Activated CD4-positive, alpha-beta T cell treated with anti-CD3 and anti-CD28 coated beads, Interleukin-2, amount 50 U/mL, for 48 hours (primary cell): ENCODE measurements at regions not wholly inside any gene's neighbourhood (a gene's known extent, or its start where the extent isn't known, plus 50 kb on each side); places are given as distances from the start of the nearest gene placed in this dataset.
A peak's percentile ranks its signal among the peaks of the same experiment; 100 is the strongest.
"Not testable (repeated sequence)": the region's sequence is repeated elsewhere in the genome, so short reads cannot be mapped to it uniquely, and the experiment has no call there.

Experiments used
- DNase-seq, 2 experiments: peaks; one replicate each; pipeline ENCODE4 v3.0.0-alpha.2; 2020

DNA sequence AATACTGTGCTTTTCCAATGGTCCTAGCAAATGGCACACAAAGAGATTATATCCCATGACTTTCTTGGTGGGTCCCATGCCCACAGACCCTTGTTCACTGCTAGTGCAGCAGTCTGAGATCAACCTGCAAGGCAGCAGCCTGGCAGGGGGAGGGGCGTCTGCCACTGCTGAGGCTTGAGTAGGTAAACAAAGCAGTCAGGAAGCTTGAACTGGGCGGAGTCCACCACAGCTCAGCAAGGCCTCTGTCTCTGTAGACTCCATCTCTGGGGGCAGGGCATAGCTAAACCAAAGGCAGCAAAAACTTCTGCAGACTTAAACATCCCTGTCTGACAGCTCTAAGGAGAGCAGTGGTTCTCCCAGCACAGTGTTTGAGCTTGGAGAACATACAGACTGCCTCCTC is 82.9 kb downstream of the ZNF737 start:
- DNase-seq = no peak

DNA sequence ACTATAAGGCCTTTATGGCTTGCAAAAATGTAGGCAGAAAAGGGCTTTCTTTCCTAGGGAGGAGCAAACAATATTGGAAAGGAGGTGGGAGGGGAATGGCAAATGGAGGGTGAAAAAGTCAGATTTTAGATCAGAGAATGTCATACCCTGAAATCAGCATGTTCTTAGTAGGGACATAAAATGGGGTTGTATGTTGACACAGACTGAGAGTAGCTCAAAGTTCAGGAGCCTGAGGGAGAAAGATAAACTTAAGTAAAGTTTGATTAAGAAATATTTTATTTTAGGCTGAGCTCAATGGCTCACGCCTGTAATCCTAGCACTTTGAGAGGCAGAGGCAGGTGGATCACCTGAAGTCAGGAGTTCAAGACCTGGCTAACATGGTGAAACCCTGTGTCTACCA is 83.8 kb downstream of the ZNF737 start:
- no peak for DNase-seq

DNA sequence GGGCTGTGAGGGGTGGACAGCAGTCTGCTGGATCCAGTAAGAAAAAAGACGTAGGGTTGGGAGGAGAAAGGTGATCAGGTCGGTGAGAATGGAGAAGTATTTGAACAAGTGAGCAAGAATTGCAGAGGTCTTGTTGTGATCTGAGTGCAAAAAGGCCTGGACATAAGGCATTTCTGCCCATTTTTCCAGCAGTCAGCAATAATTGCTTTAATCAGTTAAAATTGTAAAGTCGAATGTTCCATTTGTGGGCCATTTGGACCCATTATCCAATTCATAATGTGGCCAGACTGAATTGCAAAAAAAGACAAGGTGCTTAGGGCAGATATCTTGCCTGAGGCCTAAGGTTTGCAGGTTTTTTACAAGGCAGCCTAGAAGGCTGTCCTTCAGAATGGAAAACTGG is 86.1 kb downstream of the ZNF737 start:
- no peak for DNase-seq

DNA sequence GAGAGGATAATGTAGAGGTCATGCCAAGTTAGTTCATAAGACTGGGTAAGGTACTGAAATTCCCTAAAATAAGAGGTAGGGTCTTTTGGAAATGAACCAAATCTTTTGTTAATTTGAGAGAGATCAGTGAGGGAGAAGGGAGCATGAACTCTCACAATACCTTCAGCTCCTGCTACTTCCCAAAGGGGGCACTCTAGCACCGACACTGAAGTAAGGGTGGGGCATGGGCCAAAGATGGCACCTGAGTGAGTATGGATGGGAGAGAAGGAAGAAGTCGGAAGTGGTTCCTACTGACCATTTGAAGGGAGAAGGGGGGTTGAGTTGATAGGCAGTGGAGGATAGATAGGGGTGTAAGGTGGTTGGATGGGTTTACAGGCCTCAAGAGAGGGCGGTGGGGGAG is 86.6 kb downstream of the ZNF737 start:
- no peak for DNase-seq

DNA sequence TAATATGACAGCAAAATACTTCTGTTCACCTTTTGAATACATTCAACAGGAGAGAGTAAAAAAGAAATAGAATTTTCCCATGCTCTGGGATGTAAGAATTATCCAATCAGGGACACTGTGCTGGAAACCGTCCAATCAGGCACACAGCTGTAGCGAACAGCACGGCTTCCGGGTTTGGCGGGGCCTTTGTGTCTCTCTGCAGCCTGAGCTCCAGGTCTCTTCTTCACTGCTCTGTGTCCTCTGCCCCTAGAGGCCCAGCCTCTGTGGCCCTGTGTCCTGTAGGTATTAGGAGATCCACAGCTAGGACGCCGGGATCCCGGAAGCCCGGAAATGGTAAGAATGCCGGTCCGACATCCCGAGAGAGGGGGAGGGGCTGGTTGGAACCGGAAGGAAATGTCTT is 92.7 kb downstream of the ZNF737 start:
- DNase-seq = no peak

DNA sequence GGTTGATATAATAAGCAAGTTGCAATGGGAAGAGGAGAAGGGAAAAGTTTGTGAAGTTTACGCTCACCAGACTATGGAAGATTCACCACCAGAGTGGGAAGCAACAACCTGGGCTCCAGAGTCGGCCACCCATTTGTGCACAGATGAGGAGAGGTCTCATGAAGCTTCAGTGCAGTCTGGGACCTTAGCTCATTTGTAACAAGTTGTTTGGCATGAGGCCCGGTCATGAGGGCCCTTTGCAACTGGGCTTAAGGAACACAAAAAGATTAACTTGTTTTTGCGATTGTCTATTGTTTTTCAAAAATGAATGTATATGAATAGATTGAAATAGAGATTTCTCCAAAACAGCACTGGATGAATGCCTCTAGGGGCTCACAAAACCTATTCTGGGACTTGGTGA is 94.2 kb downstream of the ZNF737 start:
- DNase-seq = no peak

DNA sequence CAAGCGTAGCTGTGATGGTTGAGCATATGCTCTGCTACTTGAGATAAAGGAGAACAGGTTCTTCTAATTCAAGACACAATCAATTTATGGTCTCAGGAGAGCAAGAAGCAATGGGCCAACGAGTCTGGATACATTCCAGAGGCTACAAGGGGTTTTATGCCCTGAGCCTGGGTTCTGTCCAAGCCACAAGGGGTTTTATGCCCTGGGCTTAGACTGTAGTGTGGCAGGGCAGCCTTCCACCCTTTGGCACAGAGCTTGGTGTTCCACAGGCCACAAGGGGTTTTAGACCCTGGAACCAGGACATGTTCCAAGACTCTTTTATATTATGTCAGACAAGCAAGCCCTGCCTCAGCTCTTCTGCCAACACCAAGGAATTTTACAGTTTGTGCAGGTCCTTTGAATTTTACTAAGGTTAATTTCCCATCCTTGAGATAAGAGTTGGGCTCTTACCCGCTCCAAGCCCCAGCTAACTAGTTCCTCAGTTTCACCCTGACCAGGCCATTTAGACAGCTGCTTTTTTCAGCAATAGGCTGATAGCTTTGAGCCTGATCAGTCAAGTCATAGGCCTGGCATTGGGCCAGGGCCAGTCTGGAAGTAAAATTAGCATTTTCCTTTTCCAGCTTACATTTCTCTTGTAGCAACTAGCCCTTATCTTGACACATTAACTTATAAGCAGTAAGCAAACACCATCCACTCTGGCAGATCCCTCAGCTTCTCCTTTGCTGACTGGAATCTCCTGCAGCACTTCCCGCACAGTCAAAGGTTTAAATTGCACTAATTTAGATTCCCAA is 95.0 kb downstream of the ZNF737 start:
- DNase-seq = no peak

GRCh38 chr19:20466638-20466990 is 99.0 kb downstream of the ZNF737 start:
- not testable (repeated sequence) for DNase-seq

- DNase-seq = not testable (repeated sequence)
Measured at GRCh38 chr19:20465922-20466637, 99.5 kb downstream of the ZNF737 start.

DNA sequence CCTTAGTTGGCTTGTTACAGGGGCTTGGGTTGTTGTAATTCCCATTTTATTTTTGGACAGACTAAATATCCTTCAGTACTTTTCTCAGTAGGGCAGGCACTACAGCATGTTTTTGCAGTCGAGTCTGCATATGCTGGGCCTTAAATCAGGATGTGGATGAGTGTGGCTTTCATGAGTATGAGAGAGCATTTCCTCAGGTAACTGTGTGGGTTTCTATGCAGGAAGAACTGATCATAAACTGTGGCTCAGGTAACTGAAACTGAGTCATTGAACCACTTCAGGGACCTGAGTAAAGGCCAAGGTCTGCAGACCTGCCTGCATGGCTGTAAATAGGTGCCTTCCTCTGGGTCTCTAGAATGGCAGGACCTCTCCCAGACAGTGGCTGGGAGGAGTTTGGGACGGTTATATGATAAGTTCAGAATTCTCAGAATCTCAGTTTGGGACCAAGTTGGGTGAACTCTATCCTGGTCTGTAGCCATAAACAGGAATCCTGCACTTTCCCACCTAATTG is 112.1 kb downstream of the ZNF737 start:
- DNase-seq = no peak

DNA sequence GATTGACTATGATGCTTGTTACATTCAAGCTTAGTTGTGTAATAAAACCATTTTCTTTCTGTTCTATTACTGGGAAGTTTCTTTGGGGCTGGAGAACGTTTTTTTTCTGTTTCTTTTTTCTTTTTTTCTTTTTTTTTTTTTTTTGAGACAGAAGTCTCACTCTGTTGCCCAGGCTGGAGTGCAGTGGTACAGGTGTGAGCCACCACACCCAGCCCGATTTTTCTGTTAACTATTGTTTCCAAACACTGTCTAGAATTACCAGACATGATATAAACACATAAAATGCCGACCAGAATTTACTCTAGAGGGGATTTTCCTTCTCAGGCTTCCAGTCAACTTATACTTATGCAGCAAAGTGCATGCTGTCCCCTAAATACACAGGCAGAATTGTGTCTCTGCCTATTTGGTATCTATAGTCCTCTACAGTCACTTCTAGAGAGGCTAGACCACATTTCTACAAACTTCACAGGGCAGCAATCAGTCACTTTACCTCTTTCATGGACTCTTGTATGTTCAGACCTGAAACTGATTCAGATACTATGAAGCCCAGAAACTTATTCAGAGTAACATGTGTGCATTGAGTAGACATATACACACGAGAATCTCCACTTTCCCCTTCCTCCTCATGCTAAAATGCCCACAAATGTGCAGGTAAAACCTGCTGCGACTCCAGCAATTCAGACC is 121.2 kb downstream of the ZNF737 start:
- DNase-seq = no peak

DNA sequence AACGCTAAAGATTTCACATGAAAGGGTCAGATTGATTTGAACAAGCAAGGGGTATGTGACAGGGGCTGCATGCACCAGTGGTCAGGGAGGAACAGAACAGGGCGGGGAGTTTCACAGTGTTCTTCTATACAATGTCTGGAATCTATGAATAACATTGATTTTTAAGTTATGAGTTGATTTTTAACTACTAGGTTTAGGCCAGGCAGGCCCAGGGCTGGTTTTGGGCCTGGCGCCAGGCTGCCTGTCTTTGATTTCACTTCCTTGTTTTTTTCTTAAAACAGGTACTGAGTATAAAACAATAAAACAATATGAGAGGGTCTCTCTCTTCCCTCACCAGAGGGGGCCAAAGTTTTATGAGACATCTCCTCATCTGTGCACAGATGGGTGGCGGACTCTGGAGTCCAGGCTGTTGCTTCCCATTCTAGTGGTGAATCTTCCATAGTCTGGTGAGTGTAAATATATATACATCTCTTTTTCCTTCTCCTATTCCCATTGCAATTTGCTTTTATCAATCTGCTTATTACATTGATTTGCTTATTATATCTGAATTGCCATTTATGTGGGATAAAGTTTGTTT is 133.2 kb downstream of the ZNF737 start:
- DNase-seq = not testable (repeated sequence)

- no peak for DNase-seq
Measured at GRCh38 chr19:20431826-20432225, 133.8 kb downstream of the ZNF737 start.

GRCh38 chr19:20423381-20424197 is 142.0 kb downstream of the ZNF737 start:
- DNase-seq = peak; percentile 27 to 44

DNA sequence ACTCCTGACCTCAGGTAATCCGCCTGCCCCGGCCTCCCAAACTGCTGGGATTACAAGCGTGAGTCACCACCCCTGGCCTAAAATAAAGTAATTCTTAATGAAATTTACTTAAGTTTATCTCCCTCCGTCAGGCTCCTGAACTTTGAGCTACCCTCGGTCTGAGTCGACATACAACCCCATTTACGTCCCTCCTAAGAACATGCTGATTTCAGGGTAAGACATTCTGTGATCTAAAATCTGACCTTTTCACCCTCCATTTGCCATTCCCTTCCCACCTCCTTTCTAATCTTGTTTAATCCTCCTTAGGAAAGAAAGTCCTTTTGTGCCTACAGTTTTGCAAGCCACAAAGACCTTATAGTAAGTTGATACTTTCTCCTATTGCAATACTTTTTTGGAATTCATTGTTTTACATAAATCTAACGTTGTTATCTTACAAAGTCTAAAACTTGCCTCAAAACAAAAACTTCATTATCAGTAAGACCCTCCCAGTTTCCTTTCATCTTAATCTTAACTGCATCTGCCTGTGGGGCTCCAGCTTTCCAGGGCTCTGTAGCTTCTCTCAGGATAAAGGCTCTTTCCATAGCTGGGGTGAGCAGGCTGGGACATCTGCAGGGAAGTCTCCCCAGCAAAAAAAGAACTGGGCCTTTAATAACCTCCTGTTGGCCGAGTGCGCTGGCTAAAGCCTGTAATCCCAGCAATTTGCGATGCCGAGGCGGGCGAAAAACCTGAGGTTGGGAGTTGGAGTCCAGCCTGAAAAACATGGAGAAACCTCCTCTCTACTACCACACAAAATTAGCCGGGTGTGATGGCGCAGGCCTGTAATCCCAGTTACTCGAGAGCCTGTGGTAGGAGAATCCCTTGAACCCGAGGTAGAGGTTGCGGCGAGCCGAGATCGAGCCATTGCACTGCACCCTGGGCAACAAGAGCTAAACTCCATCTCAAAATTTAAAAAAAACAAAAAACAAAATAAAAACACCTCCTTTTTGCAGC is 143.1 kb downstream of the ZNF737 start:
- no peak for DNase-seq

GRCh38 chr19:20416661-20417060 is 148.9 kb downstream of the ZNF737 start:
- no peak for DNase-seq

DNA sequence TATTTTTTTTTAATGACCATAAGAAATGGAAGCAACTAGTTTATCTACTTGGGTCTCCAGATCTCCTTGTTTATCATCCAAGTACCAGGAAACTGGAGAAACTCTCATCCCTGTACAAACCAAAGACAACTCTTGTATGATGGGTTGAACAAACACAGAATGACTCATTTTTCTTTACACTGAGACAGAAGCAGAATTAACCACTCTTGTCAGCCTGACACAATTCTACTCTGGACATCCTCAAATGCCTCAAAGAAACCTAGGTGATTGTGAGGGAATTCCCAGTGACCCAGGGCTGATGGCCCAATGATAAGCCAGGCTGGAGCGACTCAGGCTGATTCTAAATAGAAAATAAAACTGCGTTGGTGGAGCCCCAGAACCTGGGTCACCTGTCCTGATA is 151.5 kb downstream of the ZNF737 start:
- DNase-seq = no peak

GRCh38 chr19:20413705-20414104 is 151.9 kb downstream of the ZNF737 start:
- DNase-seq = no peak

- DNase-seq = no peak
Measured at GRCh38 chr19:20412846-20413245, 152.7 kb downstream of the ZNF737 start.

DNA sequence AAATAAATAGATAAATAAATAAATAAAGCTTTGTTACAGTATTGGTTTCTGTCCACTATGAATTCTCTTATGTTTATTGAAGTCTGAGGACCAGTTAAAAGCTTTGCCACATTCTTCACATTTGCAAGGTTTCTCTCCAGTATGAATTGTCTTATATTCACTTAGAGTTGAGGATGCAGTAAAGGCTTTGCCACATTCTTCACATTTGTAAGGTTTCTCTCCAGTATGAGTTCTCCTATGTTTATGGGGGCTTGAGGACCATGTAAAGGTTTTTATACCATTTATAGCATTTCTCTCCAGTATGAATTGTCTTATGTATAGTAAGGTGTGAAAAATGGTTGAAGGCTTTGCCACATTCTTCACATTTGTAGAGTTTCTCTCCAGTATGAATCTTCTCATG is 168.3 kb downstream of the ZNF737 start:
- DNase-seq = no peak

DNA sequence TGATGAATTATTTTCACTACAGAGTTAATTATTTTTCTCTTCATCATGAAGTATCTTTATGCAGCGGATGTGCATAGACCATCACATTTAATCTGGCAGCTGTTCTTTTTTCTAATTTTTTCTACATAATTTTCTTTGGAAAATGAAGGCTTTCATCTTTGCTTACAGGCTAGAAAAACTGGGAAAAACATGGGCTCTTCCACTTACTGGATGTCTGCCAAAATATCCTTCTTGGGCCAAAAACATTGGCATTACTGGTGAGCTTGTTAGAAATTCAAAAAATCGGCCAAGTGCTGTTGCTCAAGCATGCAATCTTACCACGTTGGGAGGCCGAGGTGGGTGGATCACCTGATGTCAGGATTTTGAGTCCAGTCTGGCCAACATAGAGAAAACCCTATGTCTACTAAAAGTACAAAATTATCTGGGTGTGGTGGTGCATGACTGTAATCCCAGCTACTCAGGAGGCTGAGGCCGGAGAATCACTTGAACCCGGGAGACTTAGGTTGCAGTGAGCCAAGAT is 176.8 kb downstream of the ZNF737 start:
- no peak for DNase-seq
